AG08396 (cell line): ENCODE measurements at regions not wholly inside any gene's neighbourhood (a gene's known extent, or its start where the extent isn't known, plus 50 kb on each side); places are given as distances from the start of the nearest gene placed in this dataset.
"Not testable (repeated sequence)": the region's sequence is repeated elsewhere in the genome, so short reads cannot be mapped to it uniquely, and the experiment has no call there.

Experiments
- DNase-seq: peaks from one replicate; pipeline ENCODE4 v3.0.0; 2012; ENCODE audit warnings: low spot score, mixed read lengths

DNA sequence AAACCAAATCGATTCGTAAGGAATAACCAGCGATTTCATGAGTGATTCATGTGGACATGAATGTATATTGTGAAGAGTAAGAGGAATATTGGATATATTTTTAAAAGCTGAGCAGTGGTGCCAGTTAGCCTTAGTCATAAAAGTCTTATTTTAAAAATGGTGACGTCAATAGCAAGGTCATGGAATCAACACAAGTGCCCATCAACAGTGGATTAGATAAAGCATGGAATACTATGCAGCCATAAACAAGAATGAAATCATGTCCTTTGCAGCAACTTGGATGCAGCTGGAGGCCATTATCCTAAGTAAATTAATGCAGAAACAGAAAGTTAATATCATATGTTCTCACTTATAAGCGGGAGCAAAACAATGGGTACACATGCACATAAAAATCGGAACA is 89.0 kb upstream of the STOX2 start:
- DNase-seq: no peak

- no peak for DNase-seq
Measured at GRCh38 chr4:183816882-183817509, 88.1 kb upstream of the STOX2 start.

GRCh38 chr4:183818591-183818990 is 86.5 kb upstream of the STOX2 start:
- not testable (repeated sequence) for DNase-seq

DNA sequence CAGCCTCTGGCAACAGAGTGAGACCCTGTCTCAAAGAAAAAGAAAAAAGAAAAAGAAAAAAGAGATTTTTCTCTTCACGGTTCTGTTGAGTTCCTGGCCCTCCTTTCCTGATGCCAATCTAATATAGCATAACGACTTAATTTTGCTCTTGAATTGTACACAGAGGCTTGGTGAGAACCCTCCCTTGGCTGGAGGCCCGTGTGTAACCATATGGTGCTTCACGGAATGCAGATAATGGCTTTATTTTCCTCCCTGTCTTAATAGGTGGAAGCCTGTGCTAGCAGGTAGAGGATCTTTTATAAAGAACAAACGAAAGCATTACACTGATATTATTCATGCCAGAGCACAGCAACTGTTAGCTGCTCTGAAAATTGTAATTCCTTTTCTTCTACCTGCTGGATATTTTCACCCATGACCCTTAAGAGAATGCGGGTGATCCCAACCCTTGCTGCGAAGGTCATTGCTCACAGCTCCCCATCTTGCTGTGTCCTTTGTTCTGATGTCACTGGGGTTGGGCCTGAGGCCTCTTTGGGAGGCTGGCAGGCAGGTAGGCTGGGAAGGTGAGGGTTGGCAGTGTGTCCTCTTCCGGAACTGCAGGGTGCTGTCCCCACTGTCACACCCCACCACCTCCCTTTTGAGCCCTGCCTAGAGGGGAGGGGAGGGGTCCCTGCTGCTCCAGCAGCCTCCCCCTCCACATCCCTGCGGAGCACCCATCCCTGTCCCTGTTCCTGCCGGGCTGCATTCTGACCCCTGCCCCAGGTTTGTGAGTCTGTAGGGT is 83.8 kb upstream of the STOX2 start:
- no peak for DNase-seq

DNA sequence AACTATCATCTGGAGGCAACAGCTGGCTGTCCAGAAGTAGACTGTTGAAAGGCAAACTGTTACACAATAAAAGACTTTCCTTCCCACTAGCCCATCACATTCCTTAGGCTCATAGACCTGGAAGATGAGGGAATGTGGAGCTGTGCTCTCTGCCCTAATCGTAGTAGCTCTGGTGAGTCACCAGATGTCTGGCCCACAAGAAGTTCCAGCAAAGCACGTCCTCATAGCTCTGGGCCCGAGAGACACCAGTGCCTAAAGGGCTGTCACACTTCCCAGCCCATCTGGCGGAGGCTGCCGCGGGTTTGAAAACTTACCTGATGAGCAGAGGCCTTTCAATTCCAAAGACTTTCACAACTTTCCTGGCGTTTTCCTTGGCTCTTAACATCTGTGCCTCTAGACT is 81.7 kb upstream of the STOX2 start:
- peak; percentile 43 for DNase-seq

DNA sequence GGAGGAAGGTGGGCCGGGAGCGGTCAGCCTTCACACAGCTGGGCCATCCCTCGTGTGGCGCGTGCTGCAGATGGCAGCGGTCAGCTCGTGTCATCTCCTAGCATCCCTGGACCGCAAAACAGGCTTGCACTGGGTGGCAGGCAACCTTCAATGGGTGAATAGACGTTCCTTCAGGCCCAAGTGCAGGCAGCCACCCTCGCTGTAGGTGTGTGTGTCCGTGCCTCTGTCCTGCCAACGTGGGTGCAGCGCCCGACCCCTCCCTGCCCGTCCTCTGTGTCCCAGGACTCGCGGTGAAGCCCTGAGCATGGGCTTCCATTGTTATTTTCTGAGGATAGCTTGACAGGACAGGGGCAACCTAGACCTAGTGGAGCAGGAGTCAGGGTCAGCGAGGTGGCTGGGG is 79.8 kb upstream of the STOX2 start:
- DNase-seq: no peak

DNA sequence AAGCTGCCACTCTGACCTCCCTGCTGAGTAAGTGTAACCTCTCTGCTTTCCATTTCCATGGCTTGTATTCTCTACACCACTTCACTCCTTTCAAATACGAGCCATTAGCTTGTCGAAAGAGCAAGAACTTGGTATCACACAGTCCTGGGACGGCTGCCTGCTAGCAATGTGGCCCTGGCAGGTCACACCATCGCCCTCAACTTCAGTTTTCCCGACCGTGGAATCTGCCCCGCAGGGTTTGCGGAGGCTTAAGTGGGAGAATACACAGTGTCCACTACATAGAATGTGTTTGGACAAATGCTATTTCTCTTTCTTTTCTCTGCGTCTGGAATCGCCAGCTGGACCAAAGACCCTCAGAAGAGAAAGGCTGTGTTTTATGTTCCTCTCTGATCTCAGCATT is 78.6 kb upstream of the STOX2 start:
- DNase-seq: no peak

GRCh38 chr4:183828125-183828524 is 77.0 kb upstream of the STOX2 start:
- DNase-seq: no peak

DNA sequence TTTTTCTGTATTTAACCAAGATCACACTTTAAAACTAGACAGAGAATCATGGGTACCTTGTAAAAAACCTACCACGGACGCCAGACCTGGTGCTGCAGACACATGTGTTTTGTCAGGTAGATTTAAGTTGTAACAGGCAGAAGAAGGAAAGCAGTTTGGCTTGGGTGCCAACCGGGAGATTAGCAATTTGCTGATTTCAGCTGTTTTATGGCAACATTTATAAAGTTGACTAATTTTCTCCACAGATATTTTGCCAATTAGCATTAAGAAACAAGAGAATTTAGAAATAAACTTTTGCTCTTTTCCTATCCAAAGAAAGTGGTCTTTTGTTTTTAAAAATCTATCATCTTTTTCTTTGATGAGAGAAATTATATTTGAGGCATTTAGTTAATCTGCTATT is 76.3 kb upstream of the STOX2 start:
- DNase-seq: no peak

DNA sequence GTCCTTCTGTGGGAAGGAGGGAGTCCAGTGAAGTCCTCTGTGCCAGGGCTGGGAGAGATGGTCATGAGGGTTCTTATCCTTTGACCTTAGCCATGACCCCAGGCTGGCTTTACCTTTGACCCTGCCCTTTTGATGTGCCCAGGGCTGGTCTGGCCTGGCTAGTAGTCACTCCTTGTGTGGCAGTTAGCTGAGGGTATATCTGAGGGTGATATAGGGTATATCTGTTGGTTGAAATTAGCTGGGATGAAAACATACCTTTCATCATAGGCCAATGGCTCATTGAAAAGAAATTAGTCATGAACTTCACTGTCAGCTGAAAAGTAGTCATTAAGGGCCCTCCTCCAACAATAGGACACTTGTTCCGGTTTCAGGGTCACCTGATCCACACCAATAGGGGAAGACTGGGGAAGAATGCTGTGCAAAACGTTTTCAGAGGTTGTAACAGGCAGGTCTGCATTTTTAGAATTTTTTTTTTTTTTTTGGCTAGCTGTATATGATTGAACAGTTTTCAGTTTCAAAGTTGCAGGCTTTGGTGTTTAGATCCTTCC is 74.6 kb upstream of the STOX2 start:
- no peak for DNase-seq

- no peak for DNase-seq
Measured at GRCh38 chr4:183831026-183831446, 74.1 kb upstream of the STOX2 start.

- no peak for DNase-seq
Measured at GRCh38 chr4:183831683-183832082, 73.4 kb upstream of the STOX2 start.

- no peak for DNase-seq
Measured at GRCh38 chr4:183832776-183833450, 72.2 kb upstream of the STOX2 start.

- no peak for DNase-seq
Measured at GRCh38 chr4:183834252-183834651, 70.9 kb upstream of the STOX2 start.

- no peak for DNase-seq
Measured at GRCh38 chr4:183837222-183837621, 67.9 kb upstream of the STOX2 start.

DNA sequence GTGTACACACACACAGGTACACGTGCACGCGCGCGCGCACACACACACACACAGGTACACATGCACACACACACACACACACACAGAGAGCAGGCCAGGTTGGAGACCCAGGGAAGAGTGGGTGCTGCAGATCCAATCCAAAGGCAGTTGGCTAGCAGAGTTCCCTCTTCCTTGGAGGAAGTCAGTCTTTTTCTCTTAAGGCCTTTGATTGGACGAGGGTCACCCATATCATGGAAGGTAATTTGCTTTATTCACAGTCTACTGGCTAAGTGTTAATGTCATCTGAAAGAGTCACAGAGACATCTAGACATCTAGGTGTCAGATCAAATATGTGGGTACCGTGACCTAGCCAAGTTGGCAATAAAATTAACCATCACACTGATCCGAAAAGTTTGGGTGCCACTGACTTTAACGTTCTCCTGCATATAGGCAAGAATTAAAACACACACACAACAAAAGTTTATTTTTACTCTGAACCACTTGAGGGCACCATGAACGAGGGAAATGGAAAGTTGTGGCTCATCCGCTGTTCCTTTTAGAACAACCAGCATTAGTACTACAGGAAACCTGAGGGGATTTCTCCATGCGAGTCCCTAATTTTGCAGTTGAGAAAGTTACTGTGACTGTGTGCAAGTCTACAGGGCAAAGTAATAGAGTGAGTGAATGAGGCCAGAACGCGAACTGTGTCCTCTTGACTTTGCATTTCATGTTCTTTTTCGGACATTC is 66.0 kb upstream of the STOX2 start:
- DNase-seq: no peak

DNA sequence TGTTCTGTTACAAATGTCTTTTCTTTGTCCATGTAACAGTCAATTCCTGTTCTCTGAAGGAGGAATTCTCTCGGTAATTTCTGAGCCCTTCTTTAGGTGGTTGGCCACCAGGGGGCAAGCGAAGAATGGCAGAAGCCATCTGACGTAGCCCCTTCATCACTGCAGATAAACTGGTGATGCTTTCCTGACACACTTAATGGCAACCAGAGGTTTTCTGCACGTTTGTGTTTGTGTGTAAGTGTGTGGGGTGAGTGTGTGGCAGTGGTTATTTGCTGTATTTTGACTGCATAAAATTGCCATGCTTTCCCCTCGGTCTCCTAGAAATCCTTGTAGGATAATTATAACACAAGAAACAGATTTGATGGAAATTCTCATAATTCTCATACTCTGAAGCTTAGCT is 64.8 kb upstream of the STOX2 start:
- peak; percentile 75 for DNase-seq

- DNase-seq: no peak
Measured at GRCh38 chr4:183841001-183841400, 64.1 kb upstream of the STOX2 start.

- no peak for DNase-seq
Measured at GRCh38 chr4:183842129-183842528, 63.0 kb upstream of the STOX2 start.

DNA sequence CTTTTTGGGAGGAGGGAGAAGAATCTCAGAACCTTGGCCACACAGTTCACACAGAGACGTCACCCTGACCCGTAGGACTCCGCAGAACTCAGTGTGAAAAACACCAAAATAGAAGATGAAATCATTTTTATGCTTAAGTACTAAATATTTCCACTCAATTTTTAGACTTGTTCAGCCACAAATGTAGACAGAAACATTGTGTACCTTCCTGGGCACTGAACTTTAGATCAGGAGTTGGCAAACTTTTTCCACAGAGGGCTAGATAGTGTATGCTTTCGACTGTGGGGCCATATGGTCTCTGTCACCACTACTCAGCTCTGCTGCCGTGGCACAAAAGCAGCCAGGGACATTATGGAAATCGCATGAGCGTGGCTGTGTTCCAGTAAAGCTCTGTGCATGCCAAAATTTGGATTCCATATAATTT is 61.8 kb upstream of the STOX2 start:
- no peak for DNase-seq

DNA sequence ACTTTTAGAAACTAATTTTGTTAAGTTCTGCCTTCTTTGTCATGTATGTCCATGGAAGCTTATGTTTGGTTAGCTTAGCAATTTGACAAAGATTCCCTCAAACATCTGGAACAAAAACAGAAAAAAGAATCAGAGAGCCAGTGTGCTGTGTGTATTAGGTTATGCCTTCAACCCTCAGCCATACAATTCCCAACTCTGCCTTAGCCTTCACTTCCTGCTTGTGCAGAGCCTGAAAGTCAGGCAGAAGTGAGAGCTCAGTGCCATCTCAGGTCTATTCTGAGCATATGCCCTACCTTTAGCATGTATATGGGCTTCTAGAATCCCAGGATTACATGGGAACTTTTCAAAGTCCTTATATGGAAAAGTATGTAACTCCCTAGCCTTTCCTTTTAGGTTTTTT is 58.2 kb upstream of the STOX2 start:
- DNase-seq: no peak

DNA sequence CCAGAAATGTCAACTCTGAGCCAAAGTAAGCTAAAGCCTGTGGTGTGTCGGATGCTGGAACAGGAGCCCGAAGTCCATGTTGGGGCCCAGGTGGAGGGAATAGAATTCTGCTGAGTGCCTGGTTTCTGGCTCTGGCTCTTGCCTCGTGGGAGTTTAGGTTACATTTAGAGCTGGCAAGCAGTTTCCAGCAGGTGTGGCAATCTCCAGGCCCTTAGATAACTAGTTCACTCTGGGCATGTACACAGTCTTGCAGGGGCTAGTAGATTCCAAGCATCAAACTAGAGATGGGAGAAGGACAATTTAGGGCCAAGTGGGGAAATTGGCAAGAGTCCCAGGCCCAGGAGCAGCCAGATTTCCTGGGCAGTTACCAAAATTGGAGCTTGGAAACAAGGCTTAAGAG is 56.3 kb upstream of the STOX2 start:
- DNase-seq: no peak
